ENCODE measurements at regions not wholly inside any gene's neighbourhood (a gene's known extent, or its start where the extent isn't known, plus 50 kb on each side); places are given as distances from the start of the nearest gene placed in this dataset.
"Not testable (repeated sequence)": the region's sequence is repeated elsewhere in the genome, so short reads cannot be mapped to it uniquely, and the experiment has no call there.

DNA sequence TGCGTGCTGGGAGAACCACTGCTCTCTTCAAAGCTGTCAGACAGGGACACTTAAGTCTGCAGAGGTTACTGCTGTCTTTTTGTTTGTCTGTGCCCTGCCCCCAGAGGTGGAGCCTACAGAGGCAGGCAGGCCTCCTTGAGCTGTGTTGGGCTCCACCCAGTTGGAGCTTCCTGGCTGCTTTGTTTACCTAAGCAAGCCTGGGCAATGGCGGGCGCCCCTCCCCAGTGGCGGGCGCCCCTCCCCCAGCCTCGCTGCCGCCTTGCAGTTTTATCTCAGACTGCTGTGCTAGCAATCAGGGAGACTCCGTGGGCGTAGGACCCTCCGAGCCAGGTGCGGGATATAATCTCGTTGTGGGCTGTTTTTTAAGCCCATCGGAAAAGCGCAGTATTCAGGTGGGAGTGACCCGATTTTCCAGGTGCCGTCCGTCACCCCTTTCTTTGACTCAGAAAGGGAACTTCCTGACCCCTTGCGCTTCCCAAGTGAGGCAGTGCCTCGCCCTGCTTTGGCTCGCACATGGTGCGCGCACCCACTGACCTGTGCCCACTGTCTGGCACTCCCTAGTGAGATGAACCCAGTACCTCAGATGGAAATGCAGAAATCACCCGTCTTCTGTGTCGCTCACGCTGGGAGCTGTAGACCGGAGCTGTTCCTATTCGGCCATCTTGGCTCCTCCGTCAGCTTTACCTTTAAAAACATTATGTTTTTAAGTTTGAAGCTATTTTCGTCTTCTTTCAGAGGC, 954.6 kb upstream of the COX7C start:
- DNase-seq: not testable (repeated sequence)

DNA sequence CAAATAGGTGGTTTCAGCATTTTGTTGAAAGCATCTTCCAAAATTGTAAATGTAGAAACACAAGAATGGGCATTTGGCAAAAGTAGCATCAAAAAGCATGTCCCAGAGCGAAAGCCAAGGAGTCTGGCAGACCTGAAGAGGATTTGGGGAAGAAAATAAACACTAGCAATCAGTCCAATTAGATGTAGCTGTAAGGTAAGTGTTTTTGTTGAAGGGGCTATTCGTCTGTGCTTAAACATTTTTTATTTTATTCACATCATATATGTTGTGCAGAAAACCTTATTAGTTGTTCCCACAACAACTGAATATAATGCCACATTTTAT, 954.1 kb upstream of the COX7C start:
- no peak for DNase-seq

DNA sequence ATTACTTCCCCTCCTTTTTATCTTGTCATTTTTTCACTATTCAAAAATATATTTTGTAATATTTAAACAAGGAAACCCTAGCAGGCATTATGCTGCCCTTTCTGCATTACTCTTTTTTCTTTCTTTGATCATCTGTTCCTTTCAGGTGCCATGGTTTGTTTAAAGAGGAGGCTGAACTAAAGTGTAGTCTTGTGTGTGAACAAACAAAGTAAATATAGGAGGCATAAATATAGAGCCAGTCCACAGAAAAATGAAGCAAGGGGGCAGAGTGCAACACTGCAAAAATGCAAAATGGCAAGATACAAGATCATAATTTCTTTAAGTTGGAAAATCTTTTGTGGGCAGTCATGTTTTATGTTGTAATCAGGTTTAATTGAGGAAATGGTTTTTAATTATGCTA, 947.3 kb upstream of the COX7C start:
- DNase-seq: no peak

DNA sequence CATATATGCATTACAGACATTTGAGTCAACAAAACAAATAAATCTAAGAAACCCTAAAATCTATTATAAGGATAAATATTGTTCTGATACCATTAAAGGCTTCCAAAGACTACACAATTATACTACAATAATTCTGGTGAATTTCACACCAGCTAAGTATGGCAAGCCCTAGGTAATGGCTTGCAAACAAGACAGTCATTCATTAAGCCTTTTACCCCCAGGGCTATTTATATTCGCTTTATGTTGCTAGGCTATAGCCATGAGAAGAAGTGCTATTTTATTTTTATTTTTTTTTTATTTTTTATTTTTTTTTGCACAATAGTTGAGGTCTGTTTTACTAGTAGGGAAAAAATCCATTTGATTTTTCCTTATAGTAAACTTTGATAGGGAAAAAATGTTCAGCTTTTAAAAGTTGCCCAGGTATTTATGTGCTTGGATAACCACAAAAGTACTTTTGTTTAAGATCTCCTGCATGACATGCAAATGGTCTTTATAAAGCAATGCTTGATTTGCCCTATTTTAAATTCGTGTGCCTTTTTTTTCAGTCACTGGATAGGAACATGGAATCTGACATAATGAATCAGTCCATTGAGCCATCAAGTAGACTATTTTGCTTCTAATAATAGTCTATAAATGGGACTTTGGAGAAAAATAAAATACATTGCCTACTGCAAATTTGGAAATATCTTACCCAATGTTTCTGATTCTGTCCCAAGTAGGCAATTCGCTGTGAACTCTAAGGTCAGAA, 946.3 kb upstream of the COX7C start:
- no peak for DNase-seq

DNA sequence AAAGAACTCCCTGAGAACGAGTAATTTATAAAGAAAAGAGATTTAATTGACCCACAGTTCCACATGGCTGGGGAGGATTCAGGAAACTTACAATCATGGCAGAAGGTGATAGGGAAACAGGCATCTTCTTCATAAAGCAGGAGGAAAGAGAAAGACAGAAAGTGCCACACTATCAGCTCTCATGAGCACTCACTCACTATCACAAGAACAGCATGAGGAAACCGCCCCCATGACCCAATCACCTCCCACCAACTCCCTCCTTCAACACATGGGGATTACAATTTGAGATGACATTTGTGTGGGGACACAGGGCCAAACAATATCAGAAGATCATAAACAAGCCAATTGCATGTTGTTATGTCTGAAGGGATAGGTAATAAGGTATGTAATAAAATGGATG, 935.9 kb upstream of the COX7C start:
- peak; percentile 31 for DNase-seq

DNA sequence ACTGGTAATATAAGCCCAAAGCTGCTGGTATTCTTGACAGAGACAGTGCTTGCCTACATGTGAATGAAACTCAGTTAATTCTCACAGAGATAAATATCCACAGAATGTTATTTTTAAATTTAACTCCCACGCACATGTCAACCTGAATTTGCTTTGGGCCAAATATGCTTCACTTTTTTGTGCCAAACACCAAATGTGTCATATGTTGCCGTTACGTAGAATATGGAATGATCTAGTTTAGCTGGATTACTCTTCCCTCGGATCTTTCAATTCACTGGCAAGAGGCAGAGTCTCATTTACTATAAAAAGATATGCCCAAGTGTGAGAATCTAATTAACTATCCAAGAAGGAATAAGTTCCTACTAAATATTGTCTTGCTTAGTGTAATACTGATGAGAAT, 933.4 kb upstream of the COX7C start:
- no peak for DNase-seq

DNA sequence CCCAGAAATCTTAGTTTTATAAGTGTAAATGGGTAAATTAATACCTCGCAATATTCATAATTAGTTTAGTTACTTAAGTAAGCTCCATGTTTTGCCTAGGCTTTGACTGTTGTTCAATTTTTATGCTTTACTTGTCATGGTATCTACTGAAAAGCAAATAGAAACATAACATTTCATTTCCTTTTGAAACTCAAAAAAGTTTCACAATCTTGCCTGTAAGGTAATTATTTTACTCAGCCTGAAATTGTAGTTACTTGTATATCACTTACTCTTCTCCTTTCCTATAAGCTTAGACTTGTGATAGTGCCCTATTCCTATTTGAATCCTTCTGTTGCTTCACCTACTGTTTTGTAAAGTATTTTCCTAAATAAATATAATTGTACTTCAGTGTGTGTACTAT, 914.4 kb upstream of the COX7C start:
- DNase-seq: no peak

DNA sequence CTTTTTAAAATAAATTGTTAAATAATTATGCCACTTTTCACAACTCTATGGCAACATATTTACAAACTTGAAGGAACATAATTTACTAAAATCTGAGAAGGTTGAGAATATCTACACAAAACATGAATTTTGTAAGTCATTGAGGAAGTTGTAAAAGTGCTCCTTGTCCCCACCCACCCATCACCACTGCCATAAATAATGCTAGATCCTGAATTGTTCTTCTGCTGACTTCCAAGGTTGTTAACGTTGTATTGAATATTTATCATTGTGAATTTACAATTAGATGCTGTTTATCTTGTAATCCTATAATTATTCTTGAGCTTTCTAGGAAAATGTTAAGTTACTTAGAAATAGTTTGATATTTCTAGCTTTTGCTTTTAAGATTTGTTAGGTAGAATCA, 908.0 kb upstream of the COX7C start:
- no peak for DNase-seq

DNA sequence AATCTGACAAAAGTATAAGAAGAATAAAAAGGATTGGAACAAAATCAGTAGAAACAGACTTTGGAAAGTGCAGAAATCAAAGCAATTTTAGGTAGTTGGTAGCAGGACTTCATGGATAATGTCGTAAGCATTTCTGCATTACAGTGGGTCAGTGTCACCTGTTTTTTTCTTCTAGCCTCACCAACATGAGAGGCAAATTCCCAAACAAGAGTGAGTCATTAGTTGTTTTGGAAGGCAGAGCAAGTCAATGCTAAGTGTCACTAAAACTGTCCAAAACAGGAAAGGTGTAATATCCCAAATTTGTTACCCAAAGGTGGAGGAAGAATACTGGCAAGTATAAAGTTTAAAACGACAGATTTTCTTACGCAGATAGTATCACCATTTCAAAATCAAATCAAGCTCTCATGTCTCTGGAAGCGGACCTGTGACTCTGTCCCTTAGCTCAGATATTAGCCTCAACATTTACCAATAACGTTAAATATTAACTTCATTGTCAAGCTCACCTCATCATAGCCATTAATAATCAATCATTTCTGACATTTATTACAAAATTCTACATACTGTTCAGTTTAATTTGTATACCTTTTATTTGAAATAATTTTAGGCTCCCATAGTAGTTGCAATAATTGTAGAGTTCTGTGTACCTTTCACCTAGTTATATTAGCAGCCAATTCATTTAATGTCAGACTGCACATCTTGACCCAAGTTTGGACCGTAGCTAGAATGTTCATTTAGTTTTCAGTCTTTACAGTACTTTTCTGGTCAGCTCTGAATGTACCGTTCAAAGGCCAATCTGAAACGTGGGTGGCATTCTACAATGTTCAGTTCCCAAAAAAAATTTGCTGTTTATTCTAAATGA, 901.2 kb upstream of the COX7C start:
- DNase-seq: no peak

DNA sequence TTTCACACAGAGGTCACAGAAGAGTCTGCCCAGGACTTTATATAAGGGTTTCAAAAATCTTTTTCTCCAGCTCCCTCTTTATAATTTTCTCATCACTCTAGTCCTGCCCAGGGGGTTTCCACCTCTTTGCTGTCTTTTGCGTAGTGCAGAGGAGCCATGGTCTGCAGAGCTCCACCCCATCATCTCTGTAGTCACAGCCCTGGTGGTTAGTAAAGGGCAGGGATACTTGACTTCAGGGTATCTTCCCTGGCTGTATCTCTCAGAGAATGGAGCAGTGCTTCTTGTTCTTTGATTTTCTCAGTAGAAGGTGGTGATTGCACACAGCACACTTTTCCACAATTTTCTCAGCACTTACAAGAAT, 900.6 kb upstream of the COX7C start:
- no peak for DNase-seq

DNA sequence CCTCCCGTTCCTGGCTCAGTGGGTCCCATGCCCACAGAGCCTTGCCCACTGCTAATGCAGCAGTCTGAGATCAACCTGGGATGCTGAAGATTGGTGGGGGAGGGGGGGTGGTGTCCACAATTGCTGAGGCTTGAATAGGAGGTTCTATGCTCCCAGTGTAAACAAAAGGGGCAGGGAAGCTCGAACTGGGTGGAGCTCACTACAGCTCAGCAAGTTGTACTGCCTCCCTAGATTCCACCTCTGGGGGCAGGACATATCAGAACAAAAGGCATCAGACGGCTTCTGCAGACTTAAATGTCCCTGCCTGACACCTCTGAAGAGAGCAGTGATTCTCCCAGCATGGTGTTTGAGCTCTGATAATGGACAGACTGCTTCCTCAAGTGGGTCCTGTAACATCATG, 885.6 kb upstream of the COX7C start:
- DNase-seq: no peak

DNA sequence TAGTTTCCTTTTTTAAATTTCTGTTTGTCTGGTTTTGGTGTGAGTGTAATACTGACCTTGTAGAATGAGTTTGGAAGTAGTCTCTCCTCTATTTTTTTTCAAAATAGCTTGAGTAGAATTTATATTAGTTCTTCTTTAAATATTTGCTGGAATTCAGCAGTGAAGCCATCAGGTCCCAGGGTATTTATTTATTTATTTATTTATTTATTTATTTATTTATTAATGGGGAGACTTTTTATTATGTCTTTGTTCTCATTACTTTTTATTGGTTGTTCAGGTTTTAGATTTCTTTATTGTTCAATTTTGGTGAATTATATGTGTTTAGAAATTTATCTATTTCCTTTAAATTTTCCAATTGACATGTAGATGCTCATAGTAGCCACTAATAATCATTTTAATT, 875.8 kb upstream of the COX7C start:
- DNase-seq: no peak

DNA sequence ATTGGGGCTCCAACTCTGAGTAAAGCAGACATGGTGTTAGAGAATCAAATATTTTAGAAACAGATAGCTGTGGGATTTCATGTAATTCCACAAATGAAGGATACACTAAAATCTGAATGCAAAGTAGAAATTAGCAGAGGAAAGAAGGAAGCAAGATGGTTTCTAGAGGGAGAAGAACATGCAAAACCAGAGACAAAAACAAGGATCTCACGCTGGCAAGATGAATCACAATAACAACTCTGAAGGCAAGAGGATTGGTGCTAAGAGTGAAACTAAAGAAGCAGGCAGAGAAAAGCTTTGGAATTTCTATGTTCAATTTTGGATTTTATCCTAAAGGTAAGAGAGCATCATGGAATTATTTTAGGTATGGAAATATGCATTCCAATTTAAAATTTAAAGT, 857.2 kb upstream of the COX7C start:
- DNase-seq: no peak

DNA sequence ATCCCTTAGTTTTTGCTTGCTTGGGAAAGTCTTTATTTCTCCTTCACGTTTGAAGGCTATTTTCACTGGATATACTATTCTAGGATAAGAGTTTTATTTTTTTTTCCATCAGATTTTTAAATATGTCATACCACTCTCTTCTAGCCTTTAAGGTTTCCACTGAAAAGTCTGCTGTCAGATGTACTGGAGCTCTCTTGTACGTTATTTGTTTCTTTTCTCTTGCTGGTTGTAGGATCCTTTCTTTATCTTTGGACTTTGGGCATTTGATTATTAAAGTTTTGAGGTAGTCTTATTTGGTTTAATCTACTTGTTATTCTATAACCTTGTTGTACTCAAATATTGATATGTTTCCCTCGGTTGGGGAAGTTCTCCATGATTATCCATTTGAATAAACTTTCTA, 848.4 kb upstream of the COX7C start:
- DNase-seq: no peak

DNA sequence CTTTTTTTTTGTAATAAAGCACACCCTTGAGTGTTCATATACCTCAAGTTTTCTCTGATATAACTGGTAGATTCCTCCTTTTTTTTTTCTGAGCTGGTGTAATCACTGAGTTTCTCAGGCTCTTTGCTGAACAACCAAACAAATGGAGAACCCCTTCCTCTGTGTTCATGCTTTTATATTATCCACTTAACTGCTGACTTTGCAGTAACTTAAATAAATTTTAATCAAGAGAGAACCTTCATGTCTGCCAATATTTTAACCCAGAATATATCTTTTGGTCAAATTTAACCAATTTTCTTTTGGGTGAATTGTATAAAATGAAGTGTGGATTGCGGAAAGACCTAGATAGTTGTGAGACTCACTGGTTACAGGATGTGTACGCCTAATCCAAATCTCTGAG, 833.0 kb upstream of the COX7C start:
- DNase-seq: no peak

DNA sequence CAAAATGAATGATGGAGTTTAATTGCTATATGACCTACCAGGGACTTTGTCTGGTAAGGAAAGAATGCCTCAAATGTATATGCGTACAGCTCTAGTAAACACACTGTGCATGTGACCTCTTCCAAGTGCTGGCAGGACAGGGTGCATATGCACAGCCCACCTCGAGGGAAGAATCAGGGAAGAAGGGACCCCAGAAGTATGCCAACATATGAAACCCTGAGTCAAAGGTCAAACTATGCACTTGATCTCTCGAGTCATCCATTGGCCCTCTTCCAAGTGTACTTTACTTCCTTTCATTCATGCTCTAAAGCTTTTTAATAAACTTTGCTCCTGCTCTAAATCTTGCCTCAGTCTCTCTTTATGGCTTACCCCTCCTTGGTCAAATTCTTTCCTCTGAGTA, 804.6 kb upstream of the COX7C start:
- no peak for DNase-seq

DNA sequence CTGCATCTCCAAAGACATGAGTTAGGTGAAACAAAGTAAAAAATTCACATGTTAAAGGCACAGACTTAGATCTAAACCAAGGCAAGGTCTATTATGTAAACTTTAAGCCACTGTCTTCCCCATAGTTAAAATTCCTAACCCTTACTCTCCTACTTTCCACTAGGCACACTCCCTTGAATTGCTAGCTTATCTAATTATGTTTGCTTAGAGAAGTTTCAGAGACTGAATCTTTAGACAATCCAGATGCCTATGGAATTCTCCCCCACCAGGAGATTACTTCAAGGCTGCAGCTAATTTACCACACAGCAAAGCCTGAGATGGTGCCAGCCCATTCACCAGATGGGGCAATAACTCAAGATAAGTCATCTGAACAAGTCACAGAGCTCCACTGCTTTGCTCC, 803.1 kb upstream of the COX7C start:
- DNase-seq: no peak

DNA sequence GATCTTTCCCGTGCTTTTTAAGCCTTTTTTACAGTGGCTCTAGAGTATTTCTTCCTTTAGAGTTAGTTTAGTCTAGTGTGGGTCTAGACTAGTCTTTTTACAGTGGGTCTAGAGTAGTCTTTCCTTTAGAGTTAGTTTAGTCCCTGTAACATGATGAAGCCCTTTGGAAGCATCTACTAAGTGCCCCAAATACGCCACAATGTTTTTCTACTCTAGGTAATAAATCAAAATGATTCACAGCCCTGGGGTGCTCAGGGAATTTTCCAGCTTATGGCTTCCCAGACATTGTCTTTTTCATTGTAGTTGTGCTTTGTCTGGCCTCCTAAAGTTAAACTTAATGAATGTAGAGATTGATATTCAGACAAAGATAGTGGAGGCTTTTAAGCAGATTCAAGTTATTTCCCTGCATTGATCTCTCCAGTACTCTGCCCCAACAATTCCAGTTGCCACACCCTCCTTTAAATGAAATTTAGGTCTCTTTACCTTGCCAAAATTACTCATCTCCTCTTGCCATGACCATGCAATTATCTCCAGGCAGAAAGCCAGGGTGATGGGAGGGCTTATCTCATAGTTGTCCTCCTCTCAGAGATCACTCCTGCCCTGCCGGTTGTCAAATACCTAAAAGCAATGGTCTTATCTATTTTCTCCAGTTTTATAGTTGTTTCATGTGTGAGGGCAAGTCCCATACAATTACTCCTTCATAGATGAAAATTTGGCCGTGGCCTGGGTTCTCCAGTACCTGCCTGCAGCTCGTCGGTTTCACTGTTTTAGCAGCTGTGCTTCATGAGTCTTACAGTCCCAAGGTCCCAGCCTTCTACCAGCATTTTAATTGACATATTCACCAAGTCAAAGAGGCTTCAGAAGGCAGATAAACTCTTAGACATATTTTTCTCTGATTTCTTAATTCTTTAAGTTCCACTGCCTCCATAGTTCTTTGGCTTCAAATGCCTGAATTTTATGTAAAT, 794.0 kb upstream of the COX7C start:
- DNase-seq: peak; percentile 76

DNA sequence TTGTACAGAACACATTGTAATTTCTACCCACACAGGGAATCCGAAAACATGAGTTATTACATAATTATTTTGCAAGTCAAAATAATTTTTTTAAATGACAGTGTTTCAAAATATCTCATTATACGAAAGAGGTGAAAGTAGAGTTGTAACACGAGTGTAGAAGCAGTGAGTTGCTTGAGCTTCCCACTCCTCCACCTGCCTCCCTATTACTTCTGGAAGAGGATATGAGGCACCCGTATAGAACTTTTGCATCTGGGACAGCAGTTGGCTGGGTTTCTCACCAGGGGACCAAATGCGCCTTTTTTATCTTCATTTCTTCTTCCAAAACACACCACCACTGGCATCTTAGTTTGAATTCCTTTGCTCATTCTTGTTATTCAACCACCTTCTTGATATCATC, 779.0 kb upstream of the COX7C start:
- no peak for DNase-seq

DNA sequence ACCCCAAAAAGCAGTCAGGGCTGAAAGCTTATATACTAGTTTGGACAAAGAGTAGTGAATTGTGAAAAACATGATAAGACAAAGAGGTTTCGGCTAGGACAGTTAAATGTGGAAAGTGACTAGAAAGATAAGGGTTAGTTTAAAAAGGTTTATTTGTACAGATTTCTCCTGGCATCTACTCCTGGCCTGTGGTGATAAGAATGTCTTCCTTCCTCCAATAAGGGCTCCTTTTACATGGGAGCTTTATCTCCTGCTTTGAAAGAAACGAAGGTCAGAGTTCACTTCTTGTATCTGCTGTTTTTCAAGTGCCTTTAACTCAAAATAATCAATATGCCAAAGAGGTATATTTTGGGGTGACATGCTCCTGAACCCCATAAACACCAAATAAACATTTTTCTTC, 776.1 kb upstream of the COX7C start:
- peak; percentile 92 for DNase-seq

DNA sequence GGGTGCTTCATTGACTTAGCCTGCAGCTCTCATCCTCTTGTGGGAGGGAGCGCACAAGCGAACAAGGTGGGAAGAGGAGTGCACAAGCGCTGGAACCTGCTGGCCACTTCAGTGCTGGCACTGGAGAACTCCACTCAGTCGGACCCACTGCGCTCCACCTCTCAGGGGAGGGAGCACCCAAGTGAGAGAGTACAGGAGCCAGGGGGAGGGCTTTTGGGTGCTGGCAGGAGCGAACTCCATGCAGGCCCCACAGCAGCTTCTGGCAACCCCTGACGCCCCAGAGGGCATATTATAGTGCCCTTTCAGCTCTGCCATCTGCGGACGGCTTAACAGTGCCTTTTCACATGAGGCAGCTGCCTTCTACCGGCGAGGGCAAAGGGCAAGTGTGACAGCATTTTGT, 774.2 kb upstream of the COX7C start:
- DNase-seq: no peak

DNA sequence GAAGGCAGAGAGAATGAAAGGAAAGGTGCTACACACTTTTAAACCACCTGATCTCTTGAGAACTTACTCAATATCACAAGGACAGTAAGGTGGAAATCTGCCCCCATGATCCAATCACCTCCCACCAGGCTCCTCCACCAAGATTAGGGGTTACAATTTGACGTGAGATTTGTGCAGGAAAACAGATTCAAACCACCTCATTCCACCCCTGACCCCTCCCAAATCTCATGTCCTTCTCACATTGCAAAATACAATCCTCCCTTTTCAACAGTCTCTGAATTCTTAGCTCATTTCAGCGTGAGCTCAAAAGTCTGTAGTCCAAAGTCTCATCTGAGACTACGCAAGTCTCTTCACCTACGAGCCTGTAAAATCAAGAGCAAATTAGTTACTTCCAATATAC, 768.3 kb upstream of the COX7C start:
- no peak for DNase-seq

DNA sequence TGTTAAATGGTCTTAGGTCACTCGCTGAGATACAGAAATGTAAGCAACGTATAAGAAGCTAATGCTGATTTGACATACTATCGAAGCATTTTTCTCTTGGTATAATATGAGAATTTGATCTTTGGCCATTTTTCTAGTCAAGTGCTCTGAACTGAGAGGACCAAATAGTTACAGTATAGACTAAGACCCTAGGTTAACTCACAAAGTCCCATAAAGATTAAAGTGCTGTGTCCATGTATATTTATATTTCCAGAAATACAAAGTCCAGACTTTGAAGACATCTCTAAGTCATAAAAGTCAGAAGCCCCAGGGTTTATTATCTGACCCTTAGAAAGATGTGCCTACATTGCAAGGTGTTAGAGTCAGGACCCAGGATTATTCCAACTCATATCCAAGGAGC, 752.4 kb upstream of the COX7C start:
- DNase-seq: no peak

Measured in OCI-M1 (cell line).